Trophoblast cell (in vitro differentiated cells and primary cell): ENCODE measurements at regions not wholly inside any gene's neighbourhood (a gene's known extent, or its start where the extent isn't known, plus 50 kb on each side); places are given as distances from the start of the nearest gene placed in this dataset.

Source experiments
- DNase-seq, 2 donors: peaks; one replicate each; pipeline ENCODE4 v3.0.0-alpha.2; 2016
- H2AFZ ChIP-seq: 2 replicates; pipeline ENCODE4 v1.6.1; 2013; ENCODE audit warnings: low read length, moderate library complexity, mild to moderate bottlenecking; ENCODE audit not compliant: insufficient read depth, poor library complexity
- H2AK5ac ChIP-seq: 2 replicates; pipeline ENCODE4 v1.6.1; 2013; ENCODE audit warnings: mild to moderate bottlenecking, low read length
- H2BK120ac ChIP-seq: 2 replicates; pipeline ENCODE4 v1.6.1; 2013; ENCODE audit warnings: low read length, mild to moderate bottlenecking, moderate library complexity; ENCODE audit not compliant: insufficient read depth, poor library complexity
- H2BK12ac ChIP-seq: 2 replicates; pipeline ENCODE4 v1.6.1; 2013; ENCODE audit warnings: mild to moderate bottlenecking, low read length, moderate library complexity
- H2BK5ac ChIP-seq: 2 replicates; pipeline ENCODE4 v1.6.1; 2013; ENCODE audit warnings: low read length, low read depth, moderate library complexity, mild to moderate bottlenecking; ENCODE audit not compliant: poor library complexity
- H3K14ac ChIP-seq: 2 replicates; pipeline ENCODE4 v1.6.1; 2013; ENCODE audit warnings: mild to moderate bottlenecking, low read length
- H3K18ac ChIP-seq: 2 replicates; pipeline ENCODE4 v1.6.1; 2013; ENCODE audit warnings: mild to moderate bottlenecking, low read length
- H3K23ac ChIP-seq: 2 replicates; pipeline ENCODE4 v1.6.1; 2013; ENCODE audit warnings: low read length
- H3K27ac ChIP-seq: 2 replicates; pipeline ENCODE4 v1.5.1; 2013; ENCODE audit warnings: low read depth, mild to moderate bottlenecking, inconsistent platforms, low read length, moderate library complexity
- H3K27me3 ChIP-seq: 2 replicates; pipeline ENCODE4 v1.6.1; 2013; ENCODE audit warnings: inconsistent platforms, mild to moderate bottlenecking, low read length, moderate library complexity; ENCODE audit not compliant: insufficient read depth
- H3K36me3 ChIP-seq, 2 experiments: 1 replicate in 1 of 2; 2 replicates in 1 of 2; pipeline ENCODE4 v1.6.1; 2013; ENCODE audit warnings: low read length in 2 of 2, mild to moderate bottlenecking in 2 of 2, moderate library complexity in 1 of 2; ENCODE audit not compliant: insufficient read depth in 2 of 2, control insufficient read depth in 1 of 2
- H3K4ac ChIP-seq: 2 replicates; pipeline ENCODE4 v1.6.1; 2013; ENCODE audit warnings: low read depth, mild to moderate bottlenecking, low read length, moderate library complexity
- H3K4me1 ChIP-seq, 2 experiments: 1 replicate in 1 of 2; 2 replicates in 1 of 2; pipeline ENCODE4 v1.6.1; 2013; ENCODE audit warnings: low read length in 2 of 2, mild to moderate bottlenecking in 2 of 2, moderate library complexity in 1 of 2; ENCODE audit not compliant: insufficient read depth in 2 of 2, control insufficient read depth in 1 of 2
- H3K4me2 ChIP-seq: 2 replicates; pipeline ENCODE4 v1.6.1; 2013; ENCODE audit warnings: inconsistent platforms, mild to moderate bottlenecking, low read length, moderate library complexity
- H3K4me3 ChIP-seq: 2 replicates; pipeline ENCODE4 v1.5.1; 2013; ENCODE audit warnings: mild to moderate bottlenecking, low read depth, low read length, inconsistent platforms
- H3K79me1 ChIP-seq: one replicate; pipeline ENCODE4 v1.6.1; 2013; ENCODE audit warnings: low read length
- H3K79me2 ChIP-seq: 2 replicates; pipeline ENCODE4 v1.6.1; 2013; ENCODE audit warnings: low read length, mild to moderate bottlenecking; ENCODE audit not compliant: control insufficient read depth, insufficient read depth, poor library complexity
- H3K9ac ChIP-seq: 2 replicates; pipeline ENCODE4 v1.6.1; 2013; ENCODE audit warnings: mild to moderate bottlenecking, low read length
- H3K9me3 ChIP-seq: 2 replicates; pipeline ENCODE4 v1.6.1; 2013; ENCODE audit warnings: low read depth, mild to moderate bottlenecking, control low read depth, inconsistent platforms, low read length; ENCODE audit not compliant: insufficient read depth
- H4K12ac ChIP-seq: 2 replicates; pipeline ENCODE4 v1.6.1; 2013; ENCODE audit warnings: low read depth, mild to moderate bottlenecking, low read length, moderate library complexity
- H4K8ac ChIP-seq: 2 replicates; pipeline ENCODE4 v1.6.1; 2013; ENCODE audit warnings: low read depth, mild to moderate bottlenecking, low read length, moderate library complexity
- H4K91ac ChIP-seq: one replicate; pipeline ENCODE4 v1.6.1; 2013; ENCODE audit warnings: low read depth, mild to moderate bottlenecking, low read length, moderate library complexity
- WGBS: extraction: QIAGEN DNeasy Blood & Tissue Kit; methylation state at CpG from one replicate; pipeline ENCODE4 v1.1.7; 2013; ENCODE audit warnings: missing lambda C conversion rate; ENCODE audit not compliant: insufficient read length, insufficient coverage; ENCODE audit errors: extremely low coverage; 5-methylcytosine and 5-hydroxymethylcytosine counted together

- Histone ChIP-seq H3K27ac (peak overlapping the region; percentile 51), H4K91ac (peak overlapping the region; percentile 70), H4K8ac (peak overlapping the region; percentile 46), H2BK5ac (no peak overlapping the region), H3K36me3 (no peaks in the 10 kb centered on the region), H2AK5ac (no peak overlapping the region), H3K4me1 (peaks cover 19 to 29% of the 10 kb centered on the region in 2 experiments), H2AFZ (no peak overlapping the region), H4K12ac (no peak overlapping the region), H3K23ac (no peak overlapping the region), H2BK120ac (peak overlapping the region; percentile 67), H3K79me1 (peaks cover 15% of the 10 kb centered on the region), H3K4me2 (no peak overlapping the region), H2BK12ac (peak overlapping the region; percentile 83), H3K18ac (peak overlapping the region; percentile 76), H3K79me2 (no peaks in the 10 kb centered on the region), H3K4me3 (no peak overlapping the region), H3K27me3 (no peaks in the 10 kb centered on the region), H3K9me3 (no peaks in the 10 kb centered on the region), H3K4ac (no peak overlapping the region), H3K9ac (no peak overlapping the region), H3K14ac (peak overlapping the region; percentile 6)
- WGBS: no CpG with 5 or more reads among the region's 6 CpGs
- peak; percentile 33 to 71 for DNase-seq
Measured at GRCh38 chr10:4062751-4063150, 277.7 kb upstream of the KLF6 start.

- Histone ChIP-seq H2BK12ac (no peak overlapping the region), H2BK5ac (no peak overlapping the region), H3K14ac (no peak overlapping the region), H2BK120ac (no peak overlapping the region), H3K36me3 (no peaks in the 10 kb centered on the region), H3K4ac (no peak overlapping the region), H4K91ac (peak overlapping the region; percentile 49), H4K8ac (no peak overlapping the region), H3K4me3 (no peak overlapping the region), H4K12ac (no peak overlapping the region), H3K4me1 (peaks cover 16 to 22% of the 10 kb centered on the region in 2 experiments), H3K27me3 (no peaks in the 10 kb centered on the region), H3K23ac (no peak overlapping the region), H3K27ac (peak overlapping the region; percentile 7), H3K79me2 (no peaks in the 10 kb centered on the region), H2AK5ac (no peak overlapping the region), H3K79me1 (peaks cover 9% of the 10 kb centered on the region), H2AFZ (no peak overlapping the region), H3K18ac (no peak overlapping the region), H3K4me2 (no peak overlapping the region), H3K9me3 (no peaks in the 10 kb centered on the region), H3K9ac (no peak overlapping the region)
- DNase-seq: no peak
- WGBS: no CpG with 5 or more reads among the region's 2 CpGs
Measured at GRCh38 chr10:4062072-4062471, 277.1 kb upstream of the KLF6 start.

- no peaks in the 10 kb centered on the region for H3K27me3 ChIP-seq
- peak overlapping the region; percentile 13 for H4K91ac ChIP-seq
- no peaks in the 10 kb centered on the region for H3K36me3 ChIP-seq
- H3K4me3 ChIP-seq: no peak overlapping the region
- no peak overlapping the region for H3K14ac ChIP-seq
- no peak overlapping the region for H3K27ac ChIP-seq
- no CpG with 5 or more reads among the region's 7 CpGs for WGBS
- no peaks in the 10 kb centered on the region for H3K79me2 ChIP-seq
- peaks cover 12% of the 10 kb centered on the region for H3K79me1 ChIP-seq
- H3K9ac ChIP-seq: no peak overlapping the region
- no peak overlapping the region for H2AFZ ChIP-seq
- H3K23ac ChIP-seq: no peak overlapping the region
- H2AK5ac ChIP-seq: no peak overlapping the region
- H4K8ac ChIP-seq: no peak overlapping the region
- peak overlapping the region; percentile 0 for H2BK120ac ChIP-seq
- no peak overlapping the region for H3K18ac ChIP-seq
- H3K4me1 ChIP-seq: peaks cover 12 to 18% of the 10 kb centered on the region in 2 experiments
- no peak overlapping the region for H3K4me2 ChIP-seq
- H3K9me3 ChIP-seq: no peaks in the 10 kb centered on the region
- peak in 1 of 2 donors; percentile 38 for DNase-seq
- no peak overlapping the region for H3K4ac ChIP-seq
- H2BK12ac ChIP-seq: peak overlapping the region; percentile 25
- no peak overlapping the region for H2BK5ac ChIP-seq
- H4K12ac ChIP-seq: no peak overlapping the region
Measured at GRCh38 chr10:4061441-4061951, 276.5 kb upstream of the KLF6 start.

- H4K12ac ChIP-seq: no peak overlapping the region
- H2BK5ac ChIP-seq: no peak overlapping the region
- no peaks in the 10 kb centered on the region for H3K79me2 ChIP-seq
- H2AK5ac ChIP-seq: peak overlapping the region; percentile 41
- peaks cover 12 to 18% of the 10 kb centered on the region in 2 experiments for H3K4me1 ChIP-seq
- peak overlapping the region; percentile 91 for H2BK12ac ChIP-seq
- no peaks in the 10 kb centered on the region for H3K9me3 ChIP-seq
- no peak overlapping the region for H3K23ac ChIP-seq
- no peak overlapping the region for H3K14ac ChIP-seq
- peaks cover 12% of the 10 kb centered on the region for H3K79me1 ChIP-seq
- H2AFZ ChIP-seq: peak overlapping the region; percentile 17
- DNase-seq: no peak
- no peaks in the 10 kb centered on the region for H3K27me3 ChIP-seq
- peak overlapping the region; percentile 19 for H2BK120ac ChIP-seq
- no peak overlapping the region for H3K18ac ChIP-seq
- H3K4me2 ChIP-seq: no peak overlapping the region
- no peak overlapping the region for H3K27ac ChIP-seq
- no CpG with 5 or more reads among the region's 11 CpGs for WGBS
- no peak overlapping the region for H3K4me3 ChIP-seq
- no peak overlapping the region for H3K4ac ChIP-seq
- peak overlapping the region; percentile 10 for H4K91ac ChIP-seq
- no peaks in the 10 kb centered on the region for H3K36me3 ChIP-seq
- H3K9ac ChIP-seq: no peak overlapping the region
- peak overlapping the region; percentile 9 for H4K8ac ChIP-seq
Measured at GRCh38 chr10:4059471-4060138, 274.6 kb upstream of the KLF6 start.
